Tibial nerve (tissue), 4 donors: ENCODE measurements at regions not wholly inside any gene's neighbourhood (a gene's known extent, or its start where the extent isn't known, plus 50 kb on each side); places are given as distances from the start of the nearest gene placed in this dataset.

ENCODE experiments used
- DNase-seq, 2 donors: peaks; one replicate each; pipeline ENCODE4 v3.0.0-alpha.2; 2019; ENCODE audit warnings: low spot score in 2 of 2
- H3K27ac ChIP-seq, 4 donors: fragments of 200-600 bp; sonication (generic) in 3 of 4; one replicate each; pipeline ENCODE4 v1.5.1; 2017 to 2019; ENCODE audit warnings: mild to moderate bottlenecking in 1 of 4
- H3K27me3 ChIP-seq, 2 donors: fragments of 200-600 bp; sonication (generic) in 1 of 2; one replicate each; pipeline versions ENCODE4 v1.5.1 to v1.6.0; 2017 to 2019
- H3K36me3 ChIP-seq, 3 donors: fragments of 200-600 bp; sonication (generic); one replicate each; pipeline ENCODE4 v1.5.1; 2018 to 2019
- H3K4me1 ChIP-seq, 4 donors: fragments of 200-600 bp; sonication (generic) in 3 of 4; one replicate each; pipeline ENCODE4 v1.5.1; 2017 to 2019
- H3K4me3 ChIP-seq, 4 donors: fragments of 200-600 bp; sonication (generic) in 3 of 4; one replicate each; pipeline ENCODE4 v1.5.1; 2017 to 2019; ENCODE audit warnings: mild to moderate bottlenecking in 1 of 4, moderate library complexity in 1 of 4
- H3K9me3 ChIP-seq, 4 donors: fragments of 200-600 bp; sonication (generic) in 3 of 4; one replicate each; pipeline ENCODE4 v1.5.1; 2017 to 2019
- EP300 ChIP-seq, 2 donors: sonication (generic); formaldehyde crosslinking; IDR thresholded peaks; one replicate each; pipeline ENCODE4 v1.6.1; 2017; ENCODE audit warnings: antibody characterized with exemption in 2 of 2, mild to moderate bottlenecking in 1 of 2
- POLR2A ChIP-seq, 2 donors: fragments of 450-650 bp; IDR thresholded peaks; one replicate each; pipeline ENCODE4 v1.6.1; 2017; ENCODE audit warnings: antibody characterized with exemption in 2 of 2, mild to moderate bottlenecking in 2 of 2, moderate library complexity in 2 of 2
- WGBS, 2 donors: methylation state at CpG; one replicate each; pipeline ENCODE4 v1.1.5; 2018; 5-methylcytosine and 5-hydroxymethylcytosine counted together
- TF ChIP-seq, protein P1 (sequence below), 5 experiments: fragments of 200-600 bp in 3 of 5; fragments of 450-650 bp in 2 of 5; sonication (generic) in 3 of 5; IDR thresholded peaks; one replicate each; pipeline ENCODE4 v1.5.1; 2016 to 2019; ENCODE audit warnings: antibody characterized with exemption in 5 of 5, mild to moderate bottlenecking in 3 of 5, moderate library complexity in 2 of 5

DNA sequence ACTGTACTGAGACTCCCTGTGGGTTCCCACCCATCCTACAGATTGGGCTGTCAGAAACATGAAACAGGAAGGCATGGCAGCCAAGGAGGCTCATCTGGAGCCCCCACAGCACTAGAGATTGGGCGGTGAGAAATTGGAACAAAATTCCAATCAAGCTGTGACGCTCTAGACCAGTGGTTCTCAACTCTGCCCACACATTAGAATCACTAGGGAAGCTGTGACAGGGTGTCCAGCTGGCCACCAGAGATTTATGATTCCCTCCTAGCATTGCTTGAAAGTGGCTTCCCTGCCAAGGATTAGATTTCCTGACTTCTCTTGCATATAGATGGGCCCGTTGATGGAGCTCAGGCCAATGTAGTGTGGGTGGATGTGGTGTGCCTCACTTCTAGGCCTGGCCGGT is 187.5 kb upstream of the ZC3H12A start:
- Histone ChIP-seq H3K36me3 (no peaks in the 10 kb centered on the region), H3K27ac (no peak overlapping the region), H3K9me3 (no peaks in the 10 kb centered on the region), H3K4me3 (no peak overlapping the region), H3K27me3 (no peaks in the 10 kb centered on the region), H3K4me1 (no peaks in the 10 kb centered on the region)
- TF ChIP-seq EP300 (IDR thresholded peaks at IDR 0.05), result no peak
- TF ChIP-seq POLR2A (IDR thresholded peaks at IDR 0.05), result no peak
- TF ChIP-seq, protein P1, sequence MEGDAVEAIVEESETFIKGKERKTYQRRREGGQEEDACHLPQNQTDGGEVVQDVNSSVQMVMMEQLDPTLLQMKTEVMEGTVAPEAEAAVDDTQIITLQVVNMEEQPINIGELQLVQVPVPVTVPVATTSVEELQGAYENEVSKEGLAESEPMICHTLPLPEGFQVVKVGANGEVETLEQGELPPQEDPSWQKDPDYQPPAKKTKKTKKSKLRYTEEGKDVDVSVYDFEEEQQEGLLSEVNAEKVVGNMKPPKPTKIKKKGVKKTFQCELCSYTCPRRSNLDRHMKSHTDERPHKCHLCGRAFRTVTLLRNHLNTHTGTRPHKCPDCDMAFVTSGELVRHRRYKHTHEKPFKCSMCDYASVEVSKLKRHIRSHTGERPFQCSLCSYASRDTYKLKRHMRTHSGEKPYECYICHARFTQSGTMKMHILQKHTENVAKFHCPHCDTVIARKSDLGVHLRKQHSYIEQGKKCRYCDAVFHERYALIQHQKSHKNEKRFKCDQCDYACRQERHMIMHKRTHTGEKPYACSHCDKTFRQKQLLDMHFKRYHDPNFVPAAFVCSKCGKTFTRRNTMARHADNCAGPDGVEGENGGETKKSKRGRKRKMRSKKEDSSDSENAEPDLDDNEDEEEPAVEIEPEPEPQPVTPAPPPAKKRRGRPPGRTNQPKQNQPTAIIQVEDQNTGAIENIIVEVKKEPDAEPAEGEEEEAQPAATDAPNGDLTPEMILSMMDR (IDR thresholded peaks at IDR 0.05), result no peak
- no peak for DNase-seq
- 84 to 85% methylated on average over 4 of the region's 4 CpGs for WGBS, 2 donors

- Histone ChIP-seq H3K4me3 (no peak overlapping the region), H3K27ac (peak overlapping the region in 1 of 4 donors; percentile 56), H3K36me3 (no peaks in the 10 kb centered on the region), H3K27me3 (no peaks in the 10 kb centered on the region), H3K4me1 (no peaks in the 10 kb centered on the region), H3K9me3 (no peaks in the 10 kb centered on the region)
- WGBS, 2 donors, result 83 to 93% methylated on average over 3 of the region's 3 CpGs
- no peak for DNase-seq
- TF ChIP-seq, protein P1 (IDR thresholded peaks at IDR 0.05), result no peak
- TF ChIP-seq EP300 (IDR thresholded peaks at IDR 0.05), result no peak
- TF ChIP-seq POLR2A (IDR thresholded peaks at IDR 0.05), result no peak
Measured at GRCh38 chr1:37288900-37289299, 185.5 kb upstream of the ZC3H12A start.

DNA sequence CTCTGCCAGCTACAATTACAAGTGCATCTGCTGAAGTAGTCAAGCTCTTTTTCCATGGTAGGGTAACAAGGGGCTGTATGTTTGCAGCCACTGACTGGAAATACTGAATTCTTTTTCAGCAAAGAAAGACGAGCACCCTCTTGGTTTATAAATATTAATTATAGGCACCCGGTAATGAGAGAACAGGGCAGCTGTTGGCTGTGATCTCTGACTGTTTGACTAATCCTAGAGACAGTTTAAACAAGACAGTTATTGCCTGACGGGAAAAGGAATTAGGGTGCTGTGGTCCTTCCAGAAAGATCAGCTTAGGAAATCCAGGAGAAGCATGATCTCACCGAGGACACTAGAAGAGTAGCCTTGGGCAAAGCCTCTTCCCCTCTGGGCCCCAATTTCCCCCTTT is 183.7 kb upstream of the ZC3H12A start:
- DNase-seq, result no peak
- H3K4me1 ChIP-seq, result no peaks in the 10 kb centered on the region
- H3K36me3 ChIP-seq, result no peaks in the 10 kb centered on the region
- 40 to 45% methylated on average over 4 of the region's 4 CpGs for WGBS, 2 donors
- no peaks in the 10 kb centered on the region for H3K27me3 ChIP-seq
- H3K9me3 ChIP-seq, result no peaks in the 10 kb centered on the region
- H3K4me3 ChIP-seq, result no peak overlapping the region
- no peak overlapping the region for H3K27ac ChIP-seq
- no peak for TF ChIP-seq EP300 (IDR thresholded peaks at IDR 0.05)
- TF ChIP-seq, protein P1 (IDR thresholded peaks at IDR 0.05), result no peak
- TF ChIP-seq POLR2A (IDR thresholded peaks at IDR 0.05), result no peak

DNA sequence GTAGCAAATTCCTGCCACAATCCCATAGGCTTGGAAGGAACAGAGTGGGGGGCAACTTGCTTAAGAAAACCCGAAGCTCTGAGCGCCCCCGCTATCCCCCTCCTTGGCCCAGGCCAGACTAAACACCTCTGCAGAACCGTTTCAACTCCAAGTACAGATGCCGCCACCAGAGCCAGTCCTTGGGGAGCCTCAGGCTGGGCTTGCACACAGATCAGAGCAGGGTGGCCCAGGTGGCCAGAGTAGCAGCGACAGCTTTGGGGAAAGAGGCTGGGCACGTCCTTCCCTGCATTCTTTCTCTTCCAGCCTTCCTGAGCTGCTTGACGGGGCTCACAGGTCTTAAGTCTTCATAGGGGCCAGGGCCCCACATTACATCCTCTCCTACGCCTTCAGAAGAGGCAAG is 181.6 kb upstream of the ZC3H12A start:
- H3K27ac ChIP-seq, result no peak overlapping the region
- no peak for TF ChIP-seq EP300 (IDR thresholded peaks at IDR 0.05)
- TF ChIP-seq POLR2A (IDR thresholded peaks at IDR 0.05), result no peak
- TF ChIP-seq, protein P1 (IDR thresholded peaks at IDR 0.05), result no peak
- H3K27me3 ChIP-seq, result peaks cover 0 to 3% of the 10 kb centered on the region in 2 donors
- no peaks in the 10 kb centered on the region for H3K36me3 ChIP-seq
- DNase-seq, result no peak
- no peak overlapping the region for H3K4me3 ChIP-seq
- H3K9me3 ChIP-seq, result no peaks in the 10 kb centered on the region
- 74 to 79% methylated on average over 9 of the region's 9 CpGs for WGBS, 2 donors
- no peaks in the 10 kb centered on the region for H3K4me1 ChIP-seq

GRCh38 chr1:37294096-37294495 is 180.3 kb upstream of the ZC3H12A start:
- no peak overlapping the region for H3K27ac ChIP-seq
- no peaks in the 10 kb centered on the region for H3K9me3 ChIP-seq
- H3K4me3 ChIP-seq, result no peak overlapping the region
- WGBS, 2 donors, result 81 to 84% methylated on average over 4 of the region's 4 CpGs
- no peak for DNase-seq
- H3K36me3 ChIP-seq, result no peaks in the 10 kb centered on the region
- TF ChIP-seq POLR2A (IDR thresholded peaks at IDR 0.05) (no peak), EP300 (IDR thresholded peaks at IDR 0.05) (no peak)
- peaks cover 0 to 16% of the 10 kb centered on the region in 2 donors for H3K27me3 ChIP-seq
- no peaks in the 10 kb centered on the region for H3K4me1 ChIP-seq

DNA sequence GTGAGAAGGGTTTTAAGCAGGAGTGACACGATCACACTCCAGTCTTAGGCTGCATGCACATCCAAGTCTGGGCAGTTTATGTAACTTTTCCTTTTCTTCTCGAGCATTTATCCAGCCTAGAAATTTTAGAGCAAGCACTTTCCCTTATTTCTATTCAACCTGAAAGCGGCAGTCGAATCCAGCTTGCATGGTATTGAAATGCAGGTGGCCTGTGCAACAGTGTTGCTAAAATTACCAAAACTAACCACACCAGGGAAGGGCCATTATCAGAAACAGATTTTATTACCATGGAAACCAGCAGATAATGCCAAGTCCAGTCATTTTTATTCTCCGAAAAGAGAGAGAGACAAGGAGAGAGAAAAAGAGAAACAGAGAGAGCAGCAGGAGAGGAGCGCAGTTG is 179.9 kb upstream of the ZC3H12A start:
- Histone ChIP-seq H3K4me1 (no peaks in the 10 kb centered on the region), H3K9me3 (no peaks in the 10 kb centered on the region), H3K36me3 (no peaks in the 10 kb centered on the region), H3K27me3 (peaks cover 0 to 17% of the 10 kb centered on the region in 2 donors), H3K4me3 (no peak overlapping the region), H3K27ac (no peak overlapping the region)
- TF ChIP-seq, protein P1 (IDR thresholded peaks at IDR 0.05), result no peak
- TF ChIP-seq EP300 (IDR thresholded peaks at IDR 0.05) (no peak), POLR2A (IDR thresholded peaks at IDR 0.05) (no peak)
- 70 to 74% methylated on average over 6 of the region's 6 CpGs for WGBS, 2 donors
- DNase-seq, result no peak
